ENCODE measurements at regions not wholly inside any gene's neighbourhood (a gene's known extent, or its start where the extent isn't known, plus 50 kb on each side); places are given as distances from the start of the nearest gene placed in this dataset.

DNA sequence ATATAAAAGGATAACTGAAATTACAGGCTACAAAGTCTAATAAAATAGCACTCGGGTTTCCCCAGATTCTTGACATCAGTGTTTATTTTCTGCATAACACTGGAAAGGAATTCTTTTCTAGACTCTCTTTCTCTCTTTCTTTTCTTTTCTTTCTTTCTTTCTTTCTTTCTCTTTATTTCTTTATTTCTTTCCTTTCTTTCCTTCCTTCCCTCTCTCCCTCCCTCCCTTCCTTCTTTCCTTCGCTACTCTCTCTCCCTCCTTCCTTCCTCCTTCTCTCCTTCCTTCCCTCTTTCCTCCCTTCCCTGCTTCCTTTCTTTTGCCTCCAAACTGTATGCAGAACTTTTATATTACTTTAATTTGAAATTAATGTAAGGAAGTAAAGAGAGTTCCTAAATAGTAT is 64.5 kb upstream of the GPR45 start:
- no peak overlapping the region for H4K91ac ChIP-seq (ENCODE audit: insufficient read depth, low read depth, low read length)
- in situ Hi-C loops (cut with MboI; ENCODE audit: low sequenced_read_pairs): no loop called here
- H3K23ac ChIP-seq (ENCODE audit: low read depth, low read length): no peak overlapping the region
- dilution Hi-C loops (cut with HindIII; ENCODE audit: low sequenced_read_pairs, unreplicated experiment): no loop called here
- TF ChIP-seq BHLHE40 (IDR thresholded peaks at IDR 0.05; ENCODE audit: low read depth, low read length): no peak
- no peak for TF ChIP-seq SMC3 (IDR thresholded peaks at IDR 0.05; ENCODE audit: low read depth, low read length)
- TF ChIP-seq RFX5 (IDR thresholded peaks at IDR 0.05; ENCODE audit: low read depth, low read length): no peak
- no peak overlapping the region for H2BK5ac ChIP-seq (ENCODE audit: low read depth, low read length, poor library complexity, severe bottlenecking)
- H3K27me3 ChIP-seq (ENCODE audit: control insufficient read depth, insufficient read depth, low read length): peaks cover 20% of the 10 kb centered on the region
- intact Hi-C loops (cut with micrococcal nuclease): no loop called here
- no CpG with 5 or more reads among the region's 2 CpGs for WGBS, 2 experiments (ENCODE audit: extremely low coverage in 2 of 2, insufficient read length in 1 of 2)
- H2BK15ac ChIP-seq (ENCODE audit: low read depth, low read length): no peak overlapping the region
- H3K79me1 ChIP-seq (ENCODE audit: low read depth in 1 of 2, low read length in 2 of 2): no peaks in the 10 kb centered on the region
- no peak overlapping the region for H2BK120ac ChIP-seq (ENCODE audit: low read depth, low read length)
- H2AK9ac ChIP-seq (replicated peaks; ENCODE audit: low read depth, low read length, poor library complexity): no peak overlapping the region
- no peak for ATAC-seq (ENCODE audit: low read depth)
- no peak overlapping the region for H3K4me2 ChIP-seq (ENCODE audit: low read depth, low read length)
- BruUV-seq (replicated peaks): no TSS peak
- no peaks in the 10 kb centered on the region for H3K4me1 ChIP-seq (ENCODE audit: control insufficient read depth, insufficient read depth, low read length)
- no peak overlapping the region for H2AFZ ChIP-seq (replicated peaks; ENCODE audit: low read length, poor library complexity)
- no peak for DNase-seq
- no peak overlapping the region for H3K4me3 ChIP-seq (ENCODE audit: insufficient read depth, low read depth, low read length)
- H3K9me1 ChIP-seq (ENCODE audit: insufficient read depth, low read length): no peaks in the 10 kb centered on the region
- H3K36me3 ChIP-seq (ENCODE audit: control insufficient read depth, insufficient read depth, low read length): no peaks in the 10 kb centered on the region
- no peak overlapping the region for H3K14ac ChIP-seq (replicated peaks; ENCODE audit: low read depth, low read length)
- no peak overlapping the region for H4K8ac ChIP-seq (ENCODE audit: low read depth in 2 of 2, low read length in 2 of 2)
- H3K9ac ChIP-seq (ENCODE audit: low read depth, low read length): no peak overlapping the region
- no peaks in the 10 kb centered on the region for H3K9me3 ChIP-seq (ENCODE audit: control insufficient read depth, insufficient read depth, low read length)
- no peak overlapping the region for H3K18ac ChIP-seq (ENCODE audit: low read depth, low read length)
- H2BK20ac ChIP-seq (ENCODE audit: low read depth, low read length): no peak overlapping the region
- H4K20me1 ChIP-seq (ENCODE audit: insufficient read depth, low read length): no peaks in the 10 kb centered on the region
- H4K5ac ChIP-seq (ENCODE audit: low read depth, low read length): no peak overlapping the region
- no peak overlapping the region for H3K27ac ChIP-seq (ENCODE audit: insufficient read depth, low read length)
- no peak overlapping the region for H3K4ac ChIP-seq (ENCODE audit: low read depth, low read length)
- ChIA-PET CTCF (no interaction called here), POLR2A (ENCODE audit: unreplicated experiment) (no interaction called here)
- H2AK5ac ChIP-seq (ENCODE audit: low read depth, low read length): no peak overlapping the region
- no peak overlapping the region for H3K56ac ChIP-seq (ENCODE audit: extremely low read depth, insufficient read depth, low read length)
